WTC11 (cell line): ENCODE measurements at regions not wholly inside any gene's neighbourhood (a gene's known extent, or its start where the extent isn't known, plus 50 kb on each side); places are given as distances from the start of the nearest gene placed in this dataset.

Source experiments
- CREB1 ChIP-seq: sonication (generic); formaldehyde crosslinking; IDR thresholded peaks from 2 replicates; pipeline ENCODE4 v1.8.0; 2023; ENCODE audit warnings: mild to moderate bottlenecking, missing genetic modification reagents
- EMX1 ChIP-seq: fragments of 250-450 bp; sonication (Bioruptor Pico); IDR thresholded peaks from 2 replicates; pipeline ENCODE4 v1.8.0; 2021; ENCODE audit warnings: mild to moderate bottlenecking
- GTF2I ChIP-seq: fragments of 250-450 bp; sonication (Bioruptor Pico); conservative IDR thresholded peaks from 2 replicates; pipeline ENCODE4 v1.4.0; 2021; ENCODE audit warnings: mild to moderate bottlenecking
- IRF2 ChIP-seq: sonication (generic); formaldehyde crosslinking; IDR thresholded peaks from 2 replicates; pipeline ENCODE4 v1.8.0; 2022; ENCODE audit warnings: low read depth, missing genetic modification reagents, borderline replicate concordance
- KAT7 ChIP-seq: sonication (generic); formaldehyde crosslinking; IDR thresholded peaks from 2 replicates; pipeline ENCODE4 v1.8.1; 2023; ENCODE audit warnings: missing genetic modification reagents, mild to moderate bottlenecking, borderline replicate concordance
- NFE2L1 ChIP-seq: sonication (generic); formaldehyde crosslinking; IDR thresholded peaks from 2 replicates; pipeline ENCODE4 v1.8.1; 2023; ENCODE audit warnings: missing genetic modification reagents
- OVOL2 ChIP-seq: fragments of 250-450 bp; sonication (Bioruptor Pico); IDR thresholded peaks from 2 replicates; pipeline ENCODE4 v1.9.0; 2021; ENCODE audit warnings: mild to moderate bottlenecking, borderline replicate concordance
- SOX15 ChIP-seq: fragments of 250-450 bp; sonication (Bioruptor Pico); IDR thresholded peaks from 2 replicates; pipeline ENCODE4 v1.9.0; 2021; ENCODE audit warnings: mild to moderate bottlenecking
- SP1 ChIP-seq: sonication (generic); formaldehyde crosslinking; conservative IDR thresholded peaks from 2 replicates; pipeline ENCODE4 v1.8.1; 2022; ENCODE audit warnings: missing genetic modification reagents
- ZBTB21 ChIP-seq: sonication (generic); formaldehyde crosslinking; IDR thresholded peaks from 2 replicates; pipeline ENCODE4 v1.8.1; 2023; ENCODE audit warnings: mild to moderate bottlenecking, missing genetic modification reagents, borderline replicate concordance
- ZNF219 ChIP-seq: sonication (generic); formaldehyde crosslinking; IDR thresholded peaks from 2 replicates; pipeline ENCODE4 v1.8.0; 2023; ENCODE audit warnings: missing genetic modification reagents, mild to moderate bottlenecking, borderline replicate concordance
- TF ChIP-seq, protein P1 (sequence below): sonication (generic); formaldehyde crosslinking; IDR thresholded peaks from 2 replicates; pipeline ENCODE4 v1.8.1; 2022; ENCODE audit warnings: low read depth, missing genetic modification reagents, borderline replicate concordance
- TF ChIP-seq, protein P2 (sequence below): sonication (generic); formaldehyde crosslinking; IDR thresholded peaks from 2 replicates; pipeline ENCODE4 v1.8.1; 2023; ENCODE audit warnings: mild to moderate bottlenecking, missing genetic modification reagents, moderate library complexity
- TF ChIP-seq, protein P3 (sequence below): sonication (generic); formaldehyde crosslinking; IDR thresholded peaks from 2 replicates; pipeline ENCODE4 v1.8.0; 2022; ENCODE audit warnings: mild to moderate bottlenecking, missing genetic modification reagents
- TF ChIP-seq, protein P4 (sequence below): sonication (generic); formaldehyde crosslinking; IDR thresholded peaks from 2 replicates; pipeline ENCODE4 v1.8.0; 2023; ENCODE audit warnings: missing genetic modification reagents, mild to moderate bottlenecking, borderline replicate concordance
- TF ChIP-seq, protein P5 (sequence below): sonication (generic); formaldehyde crosslinking; IDR thresholded peaks from 2 replicates; pipeline ENCODE4 v1.8.0; 2023; ENCODE audit warnings: mild to moderate bottlenecking, missing genetic modification reagents
- TF ChIP-seq, protein P6 (sequence below): sonication (generic); formaldehyde crosslinking; IDR thresholded peaks from 2 replicates; pipeline ENCODE4 v1.8.0; 2022; ENCODE audit warnings: mild to moderate bottlenecking, missing genetic modification reagents
- TF ChIP-seq, protein P7 (sequence below): fragments of 250-450 bp; sonication (Bioruptor Pico); conservative IDR thresholded peaks from 2 replicates; pipeline ENCODE4 v1.9.0; 2021; ENCODE audit warnings: mild to moderate bottlenecking

DNA sequence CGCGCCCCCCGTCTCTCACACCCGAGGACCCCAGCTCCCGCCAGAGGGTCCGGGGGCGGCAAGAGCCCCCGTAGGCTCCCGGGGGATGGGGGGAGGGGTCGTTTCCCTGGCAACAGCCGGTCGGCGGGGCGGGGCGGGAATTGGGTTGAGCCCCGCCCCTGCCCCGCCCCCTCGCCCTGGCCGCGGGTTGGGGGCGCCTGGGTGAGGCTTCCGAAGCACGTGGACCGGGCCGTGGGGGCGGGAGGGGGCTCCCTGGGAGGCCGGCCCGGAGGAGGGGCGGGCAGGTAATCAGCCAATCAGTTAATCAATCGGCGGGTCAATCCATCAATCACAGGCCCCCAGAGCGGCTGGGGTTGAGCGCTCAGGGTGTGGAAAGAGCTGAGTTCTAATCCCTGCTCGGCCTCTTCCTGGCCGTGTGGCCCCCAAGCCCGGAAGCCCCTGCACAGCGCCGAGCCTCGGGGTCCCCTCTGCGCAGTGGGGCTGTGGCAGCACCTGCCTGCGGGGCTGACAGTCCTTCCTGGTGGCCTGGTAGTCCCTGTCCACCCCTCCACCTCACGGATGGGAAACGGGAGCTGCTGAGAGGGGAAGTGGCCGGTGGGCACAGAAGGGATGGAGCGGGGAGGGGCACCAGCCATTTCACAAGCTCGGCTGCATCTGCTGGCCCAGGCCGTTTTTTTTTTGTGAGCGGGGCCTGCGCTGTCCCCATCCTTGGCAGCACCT lies 174.2 kb upstream of the IER5L start (continued):
- TF ChIP-seq, protein P1, sequence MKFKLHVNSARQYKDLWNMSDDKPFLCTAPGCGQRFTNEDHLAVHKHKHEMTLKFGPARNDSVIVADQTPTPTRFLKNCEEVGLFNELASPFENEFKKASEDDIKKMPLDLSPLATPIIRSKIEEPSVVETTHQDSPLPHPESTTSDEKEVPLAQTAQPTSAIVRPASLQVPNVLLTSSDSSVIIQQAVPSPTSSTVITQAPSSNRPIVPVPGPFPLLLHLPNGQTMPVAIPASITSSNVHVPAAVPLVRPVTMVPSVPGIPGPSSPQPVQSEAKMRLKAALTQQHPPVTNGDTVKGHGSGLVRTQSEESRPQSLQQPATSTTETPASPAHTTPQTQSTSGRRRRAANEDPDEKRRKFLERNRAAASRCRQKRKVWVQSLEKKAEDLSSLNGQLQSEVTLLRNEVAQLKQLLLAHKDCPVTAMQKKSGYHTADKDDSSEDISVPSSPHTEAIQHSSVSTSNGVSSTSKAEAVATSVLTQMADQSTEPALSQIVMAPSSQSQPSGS (CRISPR knock-in tag) = no peak
- TF ChIP-seq, protein P2, sequence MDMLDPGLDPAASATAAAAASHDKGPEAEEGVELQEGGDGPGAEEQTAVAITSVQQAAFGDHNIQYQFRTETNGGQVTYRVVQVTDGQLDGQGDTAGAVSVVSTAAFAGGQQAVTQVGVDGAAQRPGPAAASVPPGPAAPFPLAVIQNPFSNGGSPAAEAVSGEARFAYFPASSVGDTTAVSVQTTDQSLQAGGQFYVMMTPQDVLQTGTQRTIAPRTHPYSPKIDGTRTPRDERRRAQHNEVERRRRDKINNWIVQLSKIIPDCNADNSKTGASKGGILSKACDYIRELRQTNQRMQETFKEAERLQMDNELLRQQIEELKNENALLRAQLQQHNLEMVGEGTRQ (CRISPR knock-in tag) = peak; percentile 72
- TF ChIP-seq IRF2 (CRISPR knock-in tag) (no peak), CREB1 (CRISPR knock-in tag) (no peak), SOX15 (CRISPR knock-in tag) (no peak), ZNF219 (CRISPR knock-in tag) (no peak), KAT7 (peak; percentile 70; the same call in 1 of the 2 replicates), EMX1 (CRISPR knock-in tag) (no peak), SP1 (CRISPR knock-in tag) (peak; percentile 74), OVOL2 (CRISPR knock-in tag) (no peak), GTF2I (CRISPR knock-in tag) (0 out of 2 replicates have a peak, but pooled peaks have one; percentile 30), ZBTB21 (CRISPR knock-in tag) (no peak), NFE2L1 (CRISPR knock-in tag) (no peak)
- TF ChIP-seq, protein P3, sequence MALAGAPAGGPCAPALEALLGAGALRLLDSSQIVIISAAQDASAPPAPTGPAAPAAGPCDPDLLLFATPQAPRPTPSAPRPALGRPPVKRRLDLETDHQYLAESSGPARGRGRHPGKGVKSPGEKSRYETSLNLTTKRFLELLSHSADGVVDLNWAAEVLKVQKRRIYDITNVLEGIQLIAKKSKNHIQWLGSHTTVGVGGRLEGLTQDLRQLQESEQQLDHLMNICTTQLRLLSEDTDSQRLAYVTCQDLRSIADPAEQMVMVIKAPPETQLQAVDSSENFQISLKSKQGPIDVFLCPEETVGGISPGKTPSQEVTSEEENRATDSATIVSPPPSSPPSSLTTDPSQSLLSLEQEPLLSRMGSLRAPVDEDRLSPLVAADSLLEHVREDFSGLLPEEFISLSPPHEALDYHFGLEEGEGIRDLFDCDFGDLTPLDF = no peak
- TF ChIP-seq, protein P4, sequence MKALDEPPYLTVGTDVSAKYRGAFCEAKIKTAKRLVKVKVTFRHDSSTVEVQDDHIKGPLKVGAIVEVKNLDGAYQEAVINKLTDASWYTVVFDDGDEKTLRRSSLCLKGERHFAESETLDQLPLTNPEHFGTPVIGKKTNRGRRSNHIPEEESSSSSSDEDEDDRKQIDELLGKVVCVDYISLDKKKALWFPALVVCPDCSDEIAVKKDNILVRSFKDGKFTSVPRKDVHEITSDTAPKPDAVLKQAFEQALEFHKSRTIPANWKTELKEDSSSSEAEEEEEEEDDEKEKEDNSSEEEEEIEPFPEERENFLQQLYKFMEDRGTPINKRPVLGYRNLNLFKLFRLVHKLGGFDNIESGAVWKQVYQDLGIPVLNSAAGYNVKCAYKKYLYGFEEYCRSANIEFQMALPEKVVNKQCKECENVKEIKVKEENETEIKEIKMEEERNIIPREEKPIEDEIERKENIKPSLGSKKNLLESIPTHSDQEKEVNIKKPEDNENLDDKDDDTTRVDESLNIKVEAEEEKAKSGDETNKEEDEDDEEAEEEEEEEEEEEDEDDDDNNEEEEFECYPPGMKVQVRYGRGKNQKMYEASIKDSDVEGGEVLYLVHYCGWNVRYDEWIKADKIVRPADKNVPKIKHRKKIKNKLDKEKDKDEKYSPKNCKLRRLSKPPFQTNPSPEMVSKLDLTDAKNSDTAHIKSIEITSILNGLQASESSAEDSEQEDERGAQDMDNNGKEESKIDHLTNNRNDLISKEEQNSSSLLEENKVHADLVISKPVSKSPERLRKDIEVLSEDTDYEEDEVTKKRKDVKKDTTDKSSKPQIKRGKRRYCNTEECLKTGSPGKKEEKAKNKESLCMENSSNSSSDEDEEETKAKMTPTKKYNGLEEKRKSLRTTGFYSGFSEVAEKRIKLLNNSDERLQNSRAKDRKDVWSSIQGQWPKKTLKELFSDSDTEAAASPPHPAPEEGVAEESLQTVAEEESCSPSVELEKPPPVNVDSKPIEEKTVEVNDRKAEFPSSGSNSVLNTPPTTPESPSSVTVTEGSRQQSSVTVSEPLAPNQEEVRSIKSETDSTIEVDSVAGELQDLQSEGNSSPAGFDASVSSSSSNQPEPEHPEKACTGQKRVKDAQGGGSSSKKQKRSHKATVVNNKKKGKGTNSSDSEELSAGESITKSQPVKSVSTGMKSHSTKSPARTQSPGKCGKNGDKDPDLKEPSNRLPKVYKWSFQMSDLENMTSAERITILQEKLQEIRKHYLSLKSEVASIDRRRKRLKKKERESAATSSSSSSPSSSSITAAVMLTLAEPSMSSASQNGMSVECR (CRISPR knock-in tag) = 0 out of 2 replicates have a peak, but pooled peaks have one; percentile 60
- TF ChIP-seq, protein P5, sequence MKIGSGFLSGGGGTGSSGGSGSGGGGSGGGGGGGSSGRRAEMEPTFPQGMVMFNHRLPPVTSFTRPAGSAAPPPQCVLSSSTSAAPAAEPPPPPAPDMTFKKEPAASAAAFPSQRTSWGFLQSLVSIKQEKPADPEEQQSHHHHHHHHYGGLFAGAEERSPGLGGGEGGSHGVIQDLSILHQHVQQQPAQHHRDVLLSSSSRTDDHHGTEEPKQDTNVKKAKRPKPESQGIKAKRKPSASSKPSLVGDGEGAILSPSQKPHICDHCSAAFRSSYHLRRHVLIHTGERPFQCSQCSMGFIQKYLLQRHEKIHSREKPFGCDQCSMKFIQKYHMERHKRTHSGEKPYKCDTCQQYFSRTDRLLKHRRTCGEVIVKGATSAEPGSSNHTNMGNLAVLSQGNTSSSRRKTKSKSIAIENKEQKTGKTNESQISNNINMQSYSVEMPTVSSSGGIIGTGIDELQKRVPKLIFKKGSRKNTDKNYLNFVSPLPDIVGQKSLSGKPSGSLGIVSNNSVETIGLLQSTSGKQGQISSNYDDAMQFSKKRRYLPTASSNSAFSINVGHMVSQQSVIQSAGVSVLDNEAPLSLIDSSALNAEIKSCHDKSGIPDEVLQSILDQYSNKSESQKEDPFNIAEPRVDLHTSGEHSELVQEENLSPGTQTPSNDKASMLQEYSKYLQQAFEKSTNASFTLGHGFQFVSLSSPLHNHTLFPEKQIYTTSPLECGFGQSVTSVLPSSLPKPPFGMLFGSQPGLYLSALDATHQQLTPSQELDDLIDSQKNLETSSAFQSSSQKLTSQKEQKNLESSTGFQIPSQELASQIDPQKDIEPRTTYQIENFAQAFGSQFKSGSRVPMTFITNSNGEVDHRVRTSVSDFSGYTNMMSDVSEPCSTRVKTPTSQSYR = no peak
- TF ChIP-seq, protein P6, sequence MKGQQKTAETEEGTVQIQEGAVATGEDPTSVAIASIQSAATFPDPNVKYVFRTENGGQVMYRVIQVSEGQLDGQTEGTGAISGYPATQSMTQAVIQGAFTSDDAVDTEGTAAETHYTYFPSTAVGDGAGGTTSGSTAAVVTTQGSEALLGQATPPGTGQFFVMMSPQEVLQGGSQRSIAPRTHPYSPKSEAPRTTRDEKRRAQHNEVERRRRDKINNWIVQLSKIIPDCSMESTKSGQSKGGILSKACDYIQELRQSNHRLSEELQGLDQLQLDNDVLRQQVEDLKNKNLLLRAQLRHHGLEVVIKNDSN (CRISPR knock-in tag) = peak; percentile 62; the same call in 1 of the 2 replicates
- TF ChIP-seq, protein P7, sequence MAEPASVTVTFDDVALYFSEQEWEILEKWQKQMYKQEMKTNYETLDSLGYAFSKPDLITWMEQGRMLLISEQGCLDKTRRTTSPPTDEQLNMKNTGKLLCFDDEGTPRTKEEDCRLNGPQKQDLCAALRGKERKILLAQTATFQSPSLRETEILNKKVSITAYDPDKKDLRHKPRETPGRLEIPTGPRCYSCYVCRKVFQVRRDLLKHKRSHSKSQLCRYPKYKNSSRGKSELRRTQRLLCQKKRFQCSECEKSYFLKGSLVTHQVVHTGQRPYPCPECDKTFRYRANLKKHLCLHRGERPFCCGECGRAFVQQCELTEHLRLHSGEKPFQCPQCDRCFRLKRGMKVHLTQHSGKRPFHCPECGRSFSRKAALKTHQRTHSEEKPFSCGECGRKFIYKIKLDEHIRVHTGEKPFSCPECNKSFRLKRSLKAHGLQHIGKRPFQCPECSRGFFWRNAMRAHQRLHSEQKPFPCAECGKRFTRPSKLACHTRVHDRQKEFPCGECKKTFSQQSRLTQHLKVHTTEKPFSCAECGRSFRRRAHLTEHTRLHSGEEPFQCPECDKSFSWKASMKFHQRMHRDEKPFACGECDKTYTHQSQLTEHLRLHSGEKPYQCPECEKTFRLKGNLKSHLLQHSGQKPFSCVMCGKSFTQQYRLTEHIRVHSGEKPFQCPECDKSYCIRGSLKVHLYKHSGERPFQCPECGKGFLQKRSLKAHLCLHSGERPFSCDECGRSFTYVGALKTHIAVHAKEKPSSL (CRISPR knock-in tag) = no peak
